Ovary (tissue), 7 donors: ENCODE measurements at regions not wholly inside any gene's neighbourhood (a gene's known extent, or its start where the extent isn't known, plus 50 kb on each side); places are given as distances from the start of the nearest gene placed in this dataset.

Source experiments
- DNase-seq, 5 donors: peaks; one replicate each; pipeline ENCODE4 v3.0.0-alpha.2; 2019 to 2020
- H3K27ac ChIP-seq, 2 donors: fragments of 200-600 bp; one replicate each; pipeline versions ENCODE4 v1.5.1 to v1.8.0; 2019 to 2022
- H3K27me3 ChIP-seq: fragments of 200-600 bp; one replicate; pipeline ENCODE4 v1.8.0; 2022
- H3K36me3 ChIP-seq: fragments of 200-600 bp; sonication (generic); one replicate; pipeline ENCODE4 v1.5.1; 2019
- H3K4me1 ChIP-seq: one replicate; pipeline ENCODE4 v1.8.1; 2013; ENCODE audit warnings: mild to moderate bottlenecking, moderate library complexity; ENCODE audit not compliant: insufficient read depth
- H3K4me3 ChIP-seq: fragments of 200-600 bp; sonication (generic); one replicate; pipeline ENCODE4 v1.5.1; 2017
- H3K9me3 ChIP-seq, 2 donors: fragments of 200-600 bp in 1 of 2; sonication (generic) in 1 of 2; one replicate each; pipeline versions ENCODE4 v1.5.1 to v1.8.1; 2013 to 2019; ENCODE audit warnings: mild to moderate bottlenecking in 1 of 2, moderate library complexity in 1 of 2
- CTCF ChIP-seq, 3 donors: fragments of 450-650 bp in 2 of 3; fragments of 200-600 bp in 1 of 3; IDR thresholded peaks; one replicate each; pipeline versions ENCODE4 v1.5.1 to v1.8.0; 2016 to 2022; ENCODE audit warnings: antibody characterized with exemption in 3 of 3, mild to moderate bottlenecking in 1 of 3
- EP300 ChIP-seq: sonication (generic); formaldehyde crosslinking; IDR thresholded peaks from one replicate; pipeline ENCODE4 v1.6.1; 2017; ENCODE audit warnings: antibody characterized with exemption
- POLR2A ChIP-seq: fragments of 450-650 bp; IDR thresholded peaks from one replicate; pipeline ENCODE4 v1.6.1; 2017; ENCODE audit warnings: antibody characterized with exemption, mild to moderate bottlenecking, moderate library complexity
- WGBS, 3 donors: extraction: QIAGEN DNeasy Blood & Tissue Kit in 1 of 3; methylation state at CpG; one replicate each; pipeline versions ENCODE4 v1.1.5 to v1.1.7; 2013 to 2017; 5-methylcytosine and 5-hydroxymethylcytosine counted together
- intact Hi-C, 4 donors: fragments of 100-400 bp; cut with DNase I; formaldehyde crosslinking; loops; one replicate each; pipeline versions ENCODE4 v1.11.0 to v1.15.1; 2022 to 2023
- donor health status: DM: no; HTN: no; CAD: no; lungs with moderate emphysema.
- donor health status: DM: no; HTN: no; CAD: no.
- donor health status: Bipolar disorder and iron deficiency.
- donor health status: DM: no; HTN: no; CAD: no.
- donor health status: DM: yes; HTN: yes; CAD: no.

GRCh38 chr4:180557348-180557747 is 1685.9 kb upstream of the TENM3 start:
- no peak for DNase-seq
- Histone ChIP-seq H3K4me1 (no peaks in the 10 kb centered on the region), H3K27ac (no peak overlapping the region), H3K36me3 (no peaks in the 10 kb centered on the region), H3K9me3 (no peaks in the 10 kb centered on the region), H3K4me3 (no peak overlapping the region), H3K27me3 (no peaks in the 10 kb centered on the region)
- 66 to 78% (median 71%) methylated on average over 3 of the region's 3 CpGs for WGBS, 3 donors
- intact Hi-C loops, result no loop called here
- no peak for TF ChIP-seq CTCF (IDR thresholded peaks at IDR 0.05)
- no peak for TF ChIP-seq EP300
- TF ChIP-seq POLR2A, result no peak

DNA sequence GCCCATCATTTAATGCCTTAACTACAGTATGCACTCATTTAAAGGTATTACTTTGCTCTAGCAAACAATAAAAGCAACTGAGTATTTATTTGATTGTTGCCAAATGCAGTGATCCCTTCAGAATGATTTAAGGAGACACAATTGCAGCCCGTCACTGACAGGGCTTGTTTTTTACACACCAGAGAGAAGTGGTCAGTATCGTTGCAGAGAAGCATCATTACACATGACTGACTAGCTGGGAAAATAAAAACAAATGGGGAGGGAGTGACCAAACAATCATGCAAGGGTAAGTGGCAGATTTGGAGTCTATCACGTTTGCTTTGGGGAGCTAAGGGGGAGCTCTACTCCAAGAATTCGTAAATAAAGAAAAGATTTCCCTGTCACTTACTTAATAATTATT is 1685.3 kb upstream of the TENM3 start:
- Histone ChIP-seq H3K9me3 (no peaks in the 10 kb centered on the region), H3K4me3 (no peak overlapping the region), H3K36me3 (no peaks in the 10 kb centered on the region), H3K27me3 (no peaks in the 10 kb centered on the region), H3K27ac (no peak overlapping the region), H3K4me1 (no peaks in the 10 kb centered on the region)
- no peak for TF ChIP-seq POLR2A
- no peak for TF ChIP-seq CTCF (IDR thresholded peaks at IDR 0.05)
- WGBS, 3 donors, result 57 to 67% (median 60%) methylated on average over 4 of the region's 4 CpGs
- intact Hi-C loops, result no loop called here
- DNase-seq, result no peak

DNA sequence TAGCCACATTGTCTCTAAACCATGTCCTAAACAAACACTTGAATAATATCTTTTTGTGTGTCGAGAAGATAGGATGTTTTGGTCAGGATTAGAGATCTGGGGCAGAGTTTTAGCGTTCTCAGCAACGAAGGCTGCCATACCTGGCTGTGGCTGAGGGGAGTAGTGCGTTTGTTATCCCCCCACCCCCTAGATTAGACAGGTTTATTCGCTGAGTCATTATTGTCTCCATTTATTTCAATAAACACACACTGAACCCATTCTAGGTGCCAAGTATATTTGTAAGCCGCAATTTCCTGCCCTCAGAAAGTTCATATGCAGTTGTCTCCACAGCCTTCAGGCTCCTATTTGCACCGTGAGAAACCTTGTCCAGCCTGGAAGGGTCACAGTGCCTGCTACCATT is 1684.8 kb upstream of the TENM3 start:
- no peak overlapping the region for H3K27ac ChIP-seq
- intact Hi-C loops, result no loop called here
- no peaks in the 10 kb centered on the region for H3K4me1 ChIP-seq
- TF ChIP-seq CTCF (IDR thresholded peaks at IDR 0.05) (no peak), POLR2A (no peak), EP300 (no peak)
- 57 to 66% (median 64%) methylated on average over 7 of the region's 7 CpGs for WGBS, 3 donors
- DNase-seq, result no peak
- no peaks in the 10 kb centered on the region for H3K9me3 ChIP-seq
- no peak overlapping the region for H3K4me3 ChIP-seq
- no peaks in the 10 kb centered on the region for H3K27me3 ChIP-seq
- no peaks in the 10 kb centered on the region for H3K36me3 ChIP-seq

- Histone ChIP-seq H3K9me3 (no peaks in the 10 kb centered on the region), H3K4me3 (no peak overlapping the region), H3K27me3 (no peaks in the 10 kb centered on the region), H3K4me1 (no peaks in the 10 kb centered on the region), H3K36me3 (no peaks in the 10 kb centered on the region), H3K27ac (no peak overlapping the region)
- 9 to 20% (median 16%) methylated on average over 2 of the region's 2 CpGs for WGBS, 3 donors
- intact Hi-C loops, result no loop called here
- DNase-seq, result no peak
- TF ChIP-seq EP300 (no peak), POLR2A (no peak), CTCF (IDR thresholded peaks at IDR 0.05) (no peak)
Observed at GRCh38 chr4:180560896-180561295, 1682.3 kb upstream of the TENM3 start.

GRCh38 chr4:180564026-180564425 is 1679.2 kb upstream of the TENM3 start:
- no peaks in the 10 kb centered on the region for H3K27me3 ChIP-seq
- intact Hi-C loops, result no loop called here
- no peaks in the 10 kb centered on the region for H3K4me1 ChIP-seq
- WGBS, 3 donors, result 2 to 8% (median 4%) methylated on average over 3 of the region's 3 CpGs
- DNase-seq, result no peak
- H3K9me3 ChIP-seq, result no peaks in the 10 kb centered on the region
- no peak overlapping the region for H3K4me3 ChIP-seq
- H3K36me3 ChIP-seq, result no peaks in the 10 kb centered on the region
- TF ChIP-seq POLR2A (no peak), EP300 (no peak), CTCF (IDR thresholded peaks at IDR 0.05) (no peak)
- no peak overlapping the region for H3K27ac ChIP-seq
